GM19351 (cell line): ENCODE measurements at regions not wholly inside any gene's neighbourhood (a gene's known extent, or its start where the extent isn't known, plus 50 kb on each side); places are given as distances from the start of the nearest gene placed in this dataset.

Experiments
- ATAC-seq: cut with Tn5 transposase; IDR thresholded peaks from one replicate; pipeline ENCODE4 v1.9.1; 2021; ENCODE audit warnings: mild to moderate bottlenecking, moderate library complexity; ENCODE audit not compliant: unreplicated experiment

DNA sequence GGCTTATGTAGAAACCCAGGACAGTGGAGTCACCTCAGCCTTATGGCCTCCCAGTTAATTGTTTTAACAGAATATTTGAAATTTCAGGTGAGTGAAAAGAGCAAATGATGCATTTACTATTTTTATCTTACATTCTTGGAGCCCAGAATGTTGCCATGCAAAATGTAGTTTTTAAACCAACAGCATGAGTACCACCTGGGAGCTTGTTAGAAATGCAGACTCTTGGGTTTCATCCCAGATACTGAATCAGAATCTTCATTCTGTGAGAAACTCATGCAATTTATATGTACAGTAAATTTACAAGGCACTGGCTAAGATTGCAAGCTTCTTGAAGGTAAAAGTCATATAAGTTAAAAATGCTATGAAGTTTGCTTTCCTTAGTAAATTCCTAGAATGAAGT, 654.5 kb upstream of the CDH2 start:
- ATAC-seq = no peak

DNA sequence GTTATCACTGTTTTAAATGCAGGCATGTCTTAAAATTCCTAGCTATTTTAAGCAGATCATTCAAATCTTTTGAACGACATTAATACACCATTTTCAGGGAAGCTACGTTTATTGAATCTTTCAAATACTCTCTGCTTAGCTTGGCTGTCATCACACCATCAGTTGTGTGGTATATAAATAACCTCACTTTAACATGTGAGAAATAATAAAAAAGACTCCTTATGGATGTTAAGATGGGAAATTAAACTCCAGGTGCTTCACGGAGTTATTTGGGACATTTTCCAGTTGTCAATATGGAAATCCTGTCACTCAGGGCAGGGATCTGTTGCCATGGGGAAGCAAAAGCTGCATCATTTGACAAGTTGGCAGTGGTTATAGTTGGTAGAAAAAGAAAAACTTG, 649.2 kb upstream of the CDH2 start:
- no peak for ATAC-seq

DNA sequence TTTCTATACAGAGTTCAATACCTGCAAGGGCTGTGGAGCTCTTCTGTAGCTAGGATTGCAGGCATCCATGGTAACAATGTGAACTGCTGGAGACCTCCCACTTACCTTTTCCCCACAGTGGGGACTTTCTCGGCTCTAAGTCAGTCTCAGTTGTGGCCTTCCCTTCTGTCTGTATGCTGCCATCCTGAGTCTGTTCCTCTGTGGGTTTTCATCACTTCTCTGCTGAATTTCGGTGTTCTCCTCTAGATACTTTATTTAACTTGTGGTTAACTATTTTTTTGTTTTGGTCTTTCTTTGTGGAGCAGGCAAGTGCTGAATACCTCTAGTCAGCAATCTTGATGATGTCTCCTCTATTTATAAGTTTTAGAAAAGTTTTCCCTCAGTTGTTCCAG, 647.2 kb upstream of the CDH2 start:
- ATAC-seq = no peak

DNA sequence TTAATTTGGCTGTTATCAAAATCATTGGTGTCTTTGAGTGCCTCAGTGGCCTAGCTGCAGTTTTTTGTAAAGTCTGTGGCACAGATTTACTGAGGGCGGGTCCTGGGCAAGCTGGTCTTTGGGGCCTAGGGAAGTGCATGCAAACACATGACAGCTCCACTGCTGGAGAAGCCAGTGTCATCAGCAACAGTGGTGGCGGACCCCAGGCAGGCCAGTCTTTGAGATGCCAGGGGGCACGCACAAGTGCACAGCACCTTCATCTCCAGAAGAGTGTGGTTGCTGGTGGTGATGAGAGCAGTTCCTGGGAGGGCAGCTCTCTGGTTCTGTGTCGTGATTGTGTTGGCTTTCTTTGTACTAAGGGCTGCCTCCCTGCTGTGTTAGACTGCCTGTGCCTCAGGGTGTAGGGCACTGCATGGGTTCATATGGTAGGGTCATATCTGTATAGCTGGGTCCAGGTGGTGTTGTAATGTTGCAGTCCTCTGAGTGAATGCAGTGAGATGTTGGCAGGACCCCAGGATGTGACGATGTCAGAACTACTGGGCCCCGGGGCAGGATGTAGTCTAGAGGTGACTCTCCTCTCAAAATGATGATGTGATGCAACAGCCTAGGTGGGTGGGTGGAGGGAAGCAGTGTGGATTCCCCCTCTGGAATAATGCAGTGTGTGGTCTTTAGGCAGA, 646.7 kb upstream of the CDH2 start:
- ATAC-seq = no peak

DNA sequence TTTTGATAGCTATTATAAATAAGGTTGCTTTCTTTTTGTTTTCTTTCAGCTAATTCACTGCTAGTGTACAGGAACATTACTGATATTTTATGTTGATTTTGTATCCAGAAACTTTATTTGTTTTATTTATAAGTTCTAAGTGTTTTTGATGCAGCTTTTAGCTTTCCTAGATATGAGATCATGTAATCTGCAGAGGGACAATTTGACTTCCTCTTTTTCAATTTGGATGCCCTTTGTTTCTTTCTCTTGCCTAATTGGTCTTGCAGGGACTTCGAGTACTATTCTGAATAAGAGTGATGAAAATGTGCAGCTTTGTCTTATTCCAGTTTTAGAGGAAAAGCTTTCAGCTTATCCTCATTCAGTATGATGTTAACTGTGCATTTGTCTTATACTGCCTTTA, 643.4 kb upstream of the CDH2 start:
- ATAC-seq = no peak

GRCh38 chr18:28816155-28816554, 639.2 kb upstream of the CDH2 start:
- ATAC-seq = no peak

DNA sequence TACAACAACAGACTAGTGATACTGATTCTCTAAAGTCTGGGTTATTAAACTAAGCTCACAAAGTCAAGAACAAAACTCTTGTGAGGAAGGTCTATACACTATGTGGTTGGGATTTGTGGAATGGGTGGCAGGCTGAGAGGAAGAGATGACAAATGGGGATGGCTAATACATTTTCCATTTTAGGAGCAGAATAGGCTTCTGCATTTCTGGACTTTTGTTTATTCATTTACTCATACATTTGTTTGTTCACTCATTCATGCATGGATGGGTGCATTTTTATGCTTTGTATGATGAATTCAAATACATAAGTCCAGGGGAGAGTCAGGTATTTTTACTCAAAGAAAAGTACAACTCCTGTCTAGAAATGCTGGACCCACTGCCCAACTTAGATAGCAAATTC, 637.4 kb upstream of the CDH2 start:
- ATAC-seq = no peak

GRCh38 chr18:28808373-28808772, 631.4 kb upstream of the CDH2 start:
- no peak for ATAC-seq

DNA sequence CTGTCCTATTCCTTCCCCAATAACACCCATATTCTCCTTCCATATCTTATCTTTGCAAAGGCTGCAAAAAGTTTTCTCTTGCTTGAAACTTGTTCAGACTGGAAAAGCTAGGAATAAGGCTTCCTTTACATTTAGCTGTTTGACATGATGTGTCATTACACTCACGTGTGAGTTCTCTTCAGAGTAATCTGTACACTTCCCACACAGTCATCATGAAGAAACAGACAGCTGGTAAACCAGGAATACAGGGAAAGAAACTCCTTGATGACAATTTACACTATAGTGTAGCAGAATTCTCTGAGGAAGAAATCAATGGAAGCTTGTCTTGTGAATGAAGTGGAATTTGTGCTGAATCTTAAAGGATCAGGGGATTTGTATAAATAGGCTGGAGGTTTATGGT, 628.6 kb upstream of the CDH2 start:
- ATAC-seq = no peak

DNA sequence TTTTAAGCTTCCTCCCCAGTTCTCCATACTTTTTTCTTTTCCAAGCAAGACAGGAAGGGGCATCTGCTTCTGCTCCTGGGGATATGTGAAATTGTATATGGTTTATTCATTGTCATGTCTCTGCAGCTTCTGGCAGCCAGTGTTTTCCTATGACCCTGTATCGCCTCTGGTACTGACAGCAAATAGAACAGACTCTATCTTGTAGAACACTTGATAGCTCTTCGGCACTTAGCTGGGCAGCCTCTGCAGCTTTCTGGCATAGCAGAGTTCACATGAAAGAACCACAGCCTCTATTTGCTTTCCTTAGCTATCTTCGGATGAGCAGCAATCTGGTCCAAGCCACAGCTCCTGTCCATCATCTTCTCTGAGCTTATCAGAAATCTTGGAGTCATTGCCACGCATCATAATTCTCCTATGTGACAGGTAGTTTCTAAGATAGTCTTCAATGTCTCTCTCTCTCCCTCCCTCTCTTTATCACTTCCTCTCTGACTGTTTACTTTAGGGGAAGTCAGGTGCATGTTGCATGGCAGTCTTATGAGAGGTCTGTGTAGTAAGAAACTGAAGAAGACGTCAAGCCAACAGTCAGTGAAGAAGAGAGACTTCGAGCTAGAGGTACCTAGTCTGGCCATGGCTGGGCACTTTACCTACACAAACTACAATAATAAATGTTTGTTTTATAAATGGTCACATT, 627.7 kb upstream of the CDH2 start:
- ATAC-seq = no peak

DNA sequence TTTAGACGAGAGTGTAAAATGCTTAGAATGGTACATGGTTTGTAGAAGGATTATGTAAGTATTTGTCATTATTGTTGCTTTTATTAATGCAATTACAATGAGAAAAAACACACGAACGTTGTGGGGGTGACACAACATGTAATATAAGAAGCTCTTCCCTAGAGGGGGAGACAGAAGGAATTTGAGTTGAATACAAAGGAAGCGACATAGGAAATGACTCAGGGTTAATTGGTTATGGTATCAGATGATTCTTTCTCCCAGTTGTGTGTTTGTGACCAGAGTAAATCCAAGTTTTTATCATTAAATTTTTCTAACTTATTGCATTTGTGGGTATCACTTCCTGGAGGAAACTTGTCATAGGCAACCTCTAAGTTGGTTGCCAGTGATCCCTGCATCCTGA, 625.6 kb upstream of the CDH2 start:
- no peak for ATAC-seq

DNA sequence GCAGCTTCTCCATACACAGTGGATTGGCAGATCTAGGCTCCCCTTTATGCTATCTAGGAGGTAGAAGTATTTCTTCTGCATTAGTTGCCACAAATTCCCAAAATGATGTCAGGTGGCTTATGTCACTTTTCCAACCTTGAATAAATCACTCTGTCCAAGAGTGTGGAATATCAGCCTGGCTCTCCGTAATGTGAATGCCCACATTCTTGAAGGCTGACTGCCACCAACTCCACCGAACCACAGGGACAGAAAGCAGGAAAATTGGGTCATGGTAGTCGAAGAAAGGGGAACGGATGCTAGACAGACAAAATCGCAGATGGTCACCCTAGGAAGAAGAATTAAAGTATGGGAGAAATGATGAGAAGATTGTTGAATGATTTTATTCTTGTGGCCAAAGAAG, 624.9 kb upstream of the CDH2 start:
- no peak for ATAC-seq

DNA sequence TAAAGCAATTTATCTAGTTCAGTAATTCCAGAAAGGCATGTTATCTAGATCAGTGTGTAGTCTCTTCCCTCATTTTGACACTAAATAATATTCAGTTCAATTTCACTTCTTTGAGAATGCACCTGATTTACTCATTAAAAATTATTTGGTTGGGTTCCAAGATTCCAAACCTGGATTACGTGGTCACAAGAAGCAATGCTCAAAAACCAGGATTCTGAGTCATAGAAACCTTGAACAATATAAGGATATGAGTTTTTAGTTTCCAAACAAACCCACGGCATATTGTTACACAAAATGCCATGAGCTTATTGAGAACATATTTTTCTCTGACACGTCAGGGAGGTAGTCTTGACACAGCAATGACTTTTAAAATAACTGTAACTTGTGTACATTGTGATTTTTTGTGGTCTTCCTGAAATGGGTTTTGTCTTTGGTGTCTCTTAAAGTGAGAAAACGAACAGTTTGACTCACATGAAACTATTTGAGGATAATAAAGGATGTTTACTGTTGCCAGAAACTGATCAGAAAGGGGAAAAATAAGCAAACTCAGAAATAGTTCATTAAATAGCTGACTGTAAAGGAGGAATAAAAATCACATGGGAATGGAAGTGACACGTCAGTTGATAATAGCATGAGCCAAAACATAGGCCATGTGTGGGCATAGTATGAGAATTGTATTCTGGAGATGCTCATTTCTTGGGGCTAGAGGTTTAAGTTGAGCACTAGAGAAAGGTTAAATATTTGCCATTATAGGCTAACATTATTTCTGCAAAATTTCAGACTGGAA, 617.7 kb upstream of the CDH2 start:
- no peak for ATAC-seq

GRCh38 chr18:28793901-28794300, 617.0 kb upstream of the CDH2 start:
- no peak for ATAC-seq

GRCh38 chr18:28792404-28793086, 615.6 kb upstream of the CDH2 start:
- no peak for ATAC-seq

DNA sequence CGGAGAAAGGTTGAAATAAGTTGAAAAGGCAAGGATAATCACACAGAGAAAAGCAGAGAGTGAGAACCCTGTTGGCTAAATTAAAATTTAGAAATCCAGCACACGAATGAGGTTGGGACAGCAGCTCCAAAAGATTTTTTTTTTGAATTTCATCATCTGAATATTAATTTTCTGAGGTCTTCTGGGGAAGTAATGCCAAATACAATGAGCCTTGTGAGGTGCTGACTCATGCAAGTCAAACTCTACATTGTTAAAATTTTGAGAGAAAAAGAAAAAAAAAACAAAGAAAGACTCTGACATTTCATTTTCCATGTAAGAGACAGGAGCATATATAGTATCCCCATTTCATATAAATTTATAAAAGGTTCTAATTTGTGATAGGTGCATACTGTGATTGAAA, 614.2 kb upstream of the CDH2 start:
- no peak for ATAC-seq

GRCh38 chr18:28789502-28789901, 612.6 kb upstream of the CDH2 start:
- no peak for ATAC-seq

DNA sequence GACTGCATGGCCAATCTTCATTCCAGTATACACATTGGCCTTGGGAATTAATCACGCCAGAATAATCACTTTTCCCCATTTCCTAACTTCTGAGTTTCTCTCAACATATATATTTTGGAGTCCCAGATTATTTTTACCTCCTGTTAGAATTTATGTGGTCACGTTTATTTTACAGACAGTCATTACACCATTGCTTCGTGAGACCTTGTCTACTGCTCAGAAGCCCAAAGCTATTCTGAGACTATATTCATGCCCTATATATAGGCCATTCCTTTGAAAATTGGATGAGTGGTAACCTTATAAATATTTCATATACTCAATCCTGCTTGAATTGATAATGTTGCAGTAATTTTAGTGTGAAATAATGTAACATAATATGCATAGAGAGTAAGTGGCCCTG, 610.0 kb upstream of the CDH2 start:
- ATAC-seq = no peak

DNA sequence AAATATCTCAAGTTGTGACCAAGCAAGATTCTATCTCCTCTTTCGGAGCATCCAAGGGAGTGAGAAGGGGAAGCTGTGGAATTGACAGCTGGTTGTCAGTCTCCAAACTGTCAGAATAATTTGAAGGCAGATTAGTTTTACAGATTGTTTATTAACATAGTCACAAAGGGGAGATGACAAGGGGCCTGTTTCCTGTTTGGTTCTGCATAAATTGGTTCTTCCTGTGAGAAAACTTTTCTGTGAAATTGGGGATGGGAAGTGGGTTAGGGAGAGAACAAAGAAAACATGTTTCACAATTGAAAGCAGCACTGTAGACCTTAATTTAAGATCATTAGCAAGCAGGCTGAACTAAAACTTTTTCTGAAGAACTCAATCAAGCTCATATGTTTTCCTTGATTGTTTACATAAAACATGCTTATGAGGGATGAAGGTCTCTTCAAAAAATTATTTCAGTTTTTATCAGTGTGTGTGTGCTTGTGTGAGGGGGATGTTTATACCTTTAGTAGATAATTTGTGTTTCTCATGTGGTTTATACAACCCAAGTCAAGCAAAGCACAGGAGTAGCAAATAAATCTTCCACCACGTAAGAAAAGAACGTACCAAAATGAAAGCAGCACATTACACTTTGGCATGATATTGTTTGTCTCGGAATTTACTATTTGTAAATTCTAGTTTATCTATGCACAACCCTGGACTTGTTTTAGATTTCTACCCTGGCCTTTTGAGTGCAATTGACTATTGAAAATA, 604.9 kb upstream of the CDH2 start:
- ATAC-seq = no peak

DNA sequence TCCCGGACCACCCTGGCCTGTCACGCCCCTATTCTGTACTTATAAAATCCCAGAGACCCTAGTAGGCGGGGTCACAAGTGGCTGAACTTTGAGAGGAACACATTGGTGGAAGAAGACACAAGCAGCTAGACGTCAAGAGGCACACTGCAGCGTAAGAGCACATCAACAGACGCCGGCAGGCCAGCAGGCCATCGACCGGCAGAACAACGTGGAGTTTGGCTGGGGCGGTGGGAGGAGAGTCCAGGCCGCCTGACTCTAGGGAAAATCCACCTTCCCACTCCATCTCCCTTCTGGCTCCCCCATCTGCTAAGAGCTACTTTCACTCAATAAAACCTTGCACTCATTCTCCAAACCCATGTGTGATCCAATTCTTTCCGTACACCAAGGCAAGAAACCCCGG, 601.8 kb upstream of the CDH2 start:
- no peak for ATAC-seq

DNA sequence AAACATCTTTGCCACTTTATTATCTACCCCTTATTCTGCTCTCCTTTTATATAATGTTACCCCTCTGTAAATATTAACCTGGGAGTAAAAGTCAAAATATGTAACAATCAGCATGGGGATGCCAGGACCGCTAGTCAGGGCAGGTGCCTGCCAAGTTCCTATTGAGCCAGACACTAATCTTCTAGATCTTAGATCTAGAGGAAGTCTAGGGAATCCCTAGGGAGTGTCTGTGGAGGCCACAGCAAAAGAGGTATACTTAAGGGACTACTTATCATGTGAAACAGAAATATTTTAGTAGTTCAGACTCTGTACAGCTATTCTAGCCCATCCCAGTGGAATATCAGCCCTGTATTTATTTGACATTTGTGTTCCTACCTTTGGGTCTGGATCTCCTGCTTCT, 600.8 kb upstream of the CDH2 start:
- no peak for ATAC-seq
